ENCODE measurements at regions not wholly inside any gene's neighbourhood (a gene's known extent, or its start where the extent isn't known, plus 50 kb on each side); places are given as distances from the start of the nearest gene placed in this dataset.

DNA sequence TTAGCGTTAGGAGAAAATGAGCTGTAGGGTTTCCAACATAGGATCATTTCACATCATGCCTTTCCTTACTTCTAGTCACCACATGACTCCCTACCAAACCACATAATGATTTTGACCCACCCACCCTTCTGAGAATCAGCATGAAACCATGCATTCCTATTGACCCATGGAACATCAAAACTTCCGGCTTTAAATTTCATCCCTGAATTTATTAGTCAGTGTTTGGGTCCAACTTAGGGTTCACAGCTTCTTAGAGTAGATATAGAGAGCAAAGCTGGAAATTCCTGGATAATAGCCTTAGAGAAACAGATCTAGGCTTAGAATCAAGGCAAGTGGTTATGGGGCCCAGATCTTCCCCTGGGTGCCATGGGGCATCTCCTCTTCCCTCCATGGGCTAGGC, 162.6 kb downstream of the TOX3 start:
- Histone ChIP-seq H2BK20ac (ENCODE audit: low read depth, low read length) (no peak overlapping the region), H4K8ac (ENCODE audit: low read depth in 2 of 2, low read length in 2 of 2) (no peak overlapping the region), H4K91ac (ENCODE audit: insufficient read depth, low read depth, low read length) (no peak overlapping the region), H3K79me1 (ENCODE audit: low read depth in 1 of 2, low read length in 2 of 2) (no peaks in the 10 kb centered on the region), H2BK120ac (ENCODE audit: low read depth, low read length) (no peak overlapping the region), H3K27ac (ENCODE audit: insufficient read depth, low read length) (no peak overlapping the region), H3K18ac (ENCODE audit: low read depth, low read length) (no peak overlapping the region), H3K4me3 (ENCODE audit: insufficient read depth, low read depth, low read length) (no peak overlapping the region), H3K27me3 (ENCODE audit: control insufficient read depth, insufficient read depth, low read length) (no peaks in the 10 kb centered on the region), H3K9ac (ENCODE audit: low read depth, low read length) (no peak overlapping the region), H3K4me2 (ENCODE audit: low read depth, low read length) (no peak overlapping the region), H2AK5ac (ENCODE audit: low read depth, low read length) (no peak overlapping the region), H3K4me1 (ENCODE audit: control insufficient read depth, insufficient read depth, low read length) (no peaks in the 10 kb centered on the region), H3K36me3 (ENCODE audit: control insufficient read depth, insufficient read depth, low read length) (no peaks in the 10 kb centered on the region), H3K9me3 (ENCODE audit: control insufficient read depth, insufficient read depth, low read length) (peaks cover 8% of the 10 kb centered on the region; the same call in 1 of the 2 replicates), H2BK15ac (ENCODE audit: low read depth, low read length) (no peak overlapping the region), H4K5ac (ENCODE audit: low read depth, low read length) (no peak overlapping the region), H2AK9ac (replicated peaks; ENCODE audit: low read depth, low read length, poor library complexity) (no peak overlapping the region), H3K14ac (replicated peaks; ENCODE audit: low read depth, low read length) (no peak overlapping the region), H3K4ac (ENCODE audit: low read depth, low read length) (no peak overlapping the region), H3K56ac (ENCODE audit: extremely low read depth, insufficient read depth, low read length) (no peak overlapping the region), H3K9me1 (ENCODE audit: insufficient read depth, low read length) (no peaks in the 10 kb centered on the region), H4K20me1 (ENCODE audit: insufficient read depth, low read length) (no peaks in the 10 kb centered on the region), H3K23ac (ENCODE audit: low read depth, low read length) (no peak overlapping the region), H2BK5ac (ENCODE audit: low read depth, low read length, poor library complexity, severe bottlenecking) (no peak overlapping the region), H2AFZ (replicated peaks; ENCODE audit: low read length, poor library complexity) (no peak overlapping the region)
- dilution Hi-C loops (cut with HindIII; ENCODE audit: low sequenced_read_pairs, unreplicated experiment): no loop called here
- intact Hi-C loops (cut with micrococcal nuclease): no loop called here
- ChIA-PET POLR2A (ENCODE audit: unreplicated experiment) (no interaction called here), CTCF (no interaction called here)
- in situ Hi-C loops (cut with MboI; ENCODE audit: low sequenced_read_pairs): no loop called here
- BruUV-seq (replicated peaks): no TSS peak
- TF ChIP-seq RFX5 (IDR thresholded peaks at IDR 0.05; ENCODE audit: low read depth, low read length) (no peak), POLR2A (IDR thresholded peaks at IDR 0.05; ENCODE audit: low read depth, low read length) (no peak), MAFK (IDR thresholded peaks at IDR 0.05; ENCODE audit: low read depth, low read length) (no peak), BHLHE40 (IDR thresholded peaks at IDR 0.05; ENCODE audit: low read depth, low read length) (no peak), MXI1 (IDR thresholded peaks at IDR 0.05; ENCODE audit: borderline replicate concordance, low read depth, low read length) (no peak), NFE2L2 (IDR thresholded peaks at IDR 0.05; ENCODE audit: low read depth, low read length) (no peak), CHD1 (IDR thresholded peaks at IDR 0.05; ENCODE audit: low read depth, low read length) (no peak)
- no CpG with 5 or more reads among the region's 2 CpGs for WGBS, 2 experiments (ENCODE audit: extremely low coverage in 2 of 2, insufficient read length in 1 of 2)
- ATAC-seq (ENCODE audit: low read depth) (no peak), DNase-seq (no peak)

Data from IMR-90 (cell line).